Naive thymus-derived CD4-positive, alpha-beta T cell (primary cell): ENCODE measurements at regions not wholly inside any gene's neighbourhood (a gene's known extent, or its start where the extent isn't known, plus 50 kb on each side); places are given as distances from the start of the nearest gene placed in this dataset.

Experiments
- ATAC-seq: fragments of 150-1000 bp; cut with Tn5 transposase; 2 replicates; pipeline ENCODE4 v1.10.0; 2021; ENCODE audit warnings: mild to moderate bottlenecking, moderate library complexity
- CTCF ChIA-PET: fragments of 350-600 bp; sonication (Branson Sonifier 250); formaldehyde crosslinking; loops from one replicate; lab custom pipeline; 2021; ENCODE audit warnings: antibody characterized with exemption; lab: Charles Lee
- POLR2A ChIA-PET: fragments of 350-600 bp; sonication (Branson Sonifier 250); formaldehyde crosslinking; loops from one replicate; lab custom pipeline; 2021; ENCODE audit warnings: antibody characterized with exemption, inconsistent platforms; lab: Charles Lee
- DNase-seq, 9 donors: peaks; one replicate each; pipeline versions ENCODE4 v3.0.0 to v3.0.0-alpha.2; 2020 to 2022; ENCODE audit warnings: mixed read lengths in 1 of 9
- H3K27ac ChIP-seq: one replicate; pipeline ENCODE4 v1.7.0; 2013; ENCODE audit warnings: mild to moderate bottlenecking, low read depth, low read length, moderate library complexity
- H3K27me3 ChIP-seq, 2 donors: one replicate each; pipeline ENCODE4 v1.7.0; 2013; ENCODE audit warnings: low read length in 2 of 2, mild to moderate bottlenecking in 2 of 2, moderate library complexity in 2 of 2; ENCODE audit not compliant: control insufficient read depth in 2 of 2, insufficient read depth in 2 of 2
- H3K36me3 ChIP-seq, 3 experiments: 1 replicate in 2 of 3; 2 replicates in 1 of 3; pipeline ENCODE4 v1.7.0; 2013; ENCODE audit warnings: low read length in 3 of 3, mild to moderate bottlenecking in 3 of 3, moderate library complexity in 1 of 3; ENCODE audit not compliant: insufficient read depth in 3 of 3, control insufficient read depth in 2 of 3
- H3K4me1 ChIP-seq, 2 donors: one replicate each; pipeline ENCODE4 v1.7.0; 2013; ENCODE audit warnings: low read length in 2 of 2, mild to moderate bottlenecking in 2 of 2, moderate library complexity in 1 of 2; ENCODE audit not compliant: control insufficient read depth in 2 of 2, insufficient read depth in 2 of 2
- H3K4me3 ChIP-seq: 2 replicates; pipeline ENCODE4 v1.7.0; 2013; ENCODE audit warnings: mild to moderate bottlenecking, low read length
- H3K9me3 ChIP-seq, 3 experiments: 1 replicate in 2 of 3; 2 replicates in 1 of 3; pipeline ENCODE4 v1.7.0; 2013; ENCODE audit warnings: low read length in 3 of 3; ENCODE audit not compliant: control insufficient read depth in 2 of 3
- H3K27ac Mint-ChIP-seq, 9 donors: one replicate each; pipeline ENCODE4 v1.8.0; 2020 to 2022; ENCODE audit warnings: mixed read lengths in 9 of 9, mild to moderate bottlenecking in 8 of 9, moderate library complexity in 5 of 9, inconsistent platforms in 2 of 9
- H3K27me3 Mint-ChIP-seq, 5 donors: one replicate each; pipeline ENCODE4 v1.8.0; 2021 to 2022; ENCODE audit warnings: mixed read lengths in 5 of 5, mild to moderate bottlenecking in 1 of 5
- H3K36me3 Mint-ChIP-seq, 5 donors: one replicate each; pipeline ENCODE4 v1.8.0; 2020 to 2022; ENCODE audit warnings: mixed read lengths in 5 of 5, mild to moderate bottlenecking in 3 of 5, inconsistent platforms in 1 of 5
- H3K4me1 Mint-ChIP-seq, 7 donors: one replicate each; pipeline ENCODE4 v1.8.0; 2020 to 2022; ENCODE audit warnings: mixed read lengths in 7 of 7, mild to moderate bottlenecking in 3 of 7, inconsistent platforms in 1 of 7
- H3K4me3 Mint-ChIP-seq, 10 donors: one replicate each; pipeline ENCODE4 v1.8.0; 2020 to 2022; ENCODE audit warnings: mild to moderate bottlenecking in 10 of 10, mixed read lengths in 10 of 10, moderate library complexity in 6 of 10, inconsistent platforms in 2 of 10
- H3K9me3 Mint-ChIP-seq, 11 donors: one replicate each; pipeline ENCODE4 v1.8.0; 2020 to 2022; ENCODE audit warnings: mixed read lengths in 11 of 11, mild to moderate bottlenecking in 4 of 11, inconsistent platforms in 1 of 11, moderate library complexity in 1 of 11
- intact Hi-C, 2 donors: fragments of 100-400 bp; cut with micrococcal nuclease; formaldehyde crosslinking; loops; one replicate each; pipeline ENCODE4 v1.15.1; 2023

GRCh38 chr20:58054780-58055373 lies 173.6 kb downstream of the ANKRD60 start:
- Histone ChIP-seq H3K4me1 (no peaks in the 10 kb centered on the region), H3K9me3 (peaks cover 0 to 8% (median 0%) of the 10 kb centered on the region in 3 experiments), H3K27me3 (peaks cover 0 to 3% of the 10 kb centered on the region in 2 donors), H3K36me3 (no peaks in the 10 kb centered on the region), H3K4me3 (no peak overlapping the region), H3K27ac (no peak overlapping the region)
- POLR2A ChIA-PET: no interaction called here
- Mint-ChIP-seq H3K36me3 (peaks cover 0 to 3% (median 0%) of the 10 kb centered on the region in 5 donors), H3K4me1 (peaks cover 0 to 1% (median 0%) of the 10 kb centered on the region in 7 donors), H3K27ac (no peak overlapping the region), H3K4me3 (no peak overlapping the region), H3K9me3 (peaks cover 0 to 21% (median 12%) of the 10 kb centered on the region in 11 donors), H3K27me3 (peaks cover 0 to 47% (median 35%) of the 10 kb centered on the region in 5 donors)
- ATAC-seq: no peak
- intact Hi-C loops: no loop called here
- DNase-seq: no peak
- CTCF ChIA-PET: no interaction called here

- Histone ChIP-seq H3K27me3 (peaks cover 0 to 3% of the 10 kb centered on the region in 2 donors), H3K36me3 (no peaks in the 10 kb centered on the region), H3K4me1 (no peaks in the 10 kb centered on the region), H3K9me3 (peaks cover 0 to 8% (median 0%) of the 10 kb centered on the region in 3 experiments), H3K27ac (no peak overlapping the region), H3K4me3 (no peak overlapping the region)
- H3K4me1 Mint-ChIP-seq: peaks cover 0 to 1% (median 0%) of the 10 kb centered on the region in 7 donors
- no peak overlapping the region for H3K27ac Mint-ChIP-seq
- CTCF ChIA-PET: no interaction called here
- ATAC-seq: no peak
- H3K4me3 Mint-ChIP-seq: no peak overlapping the region
- peaks cover 0 to 3% (median 0%) of the 10 kb centered on the region in 5 donors for H3K36me3 Mint-ChIP-seq
- POLR2A ChIA-PET: no interaction called here
- intact Hi-C loops: no loop called here
- H3K9me3 Mint-ChIP-seq: peaks cover 0 to 21% (median 14%) of the 10 kb centered on the region in 11 donors
- H3K27me3 Mint-ChIP-seq: peaks cover 0 to 41% (median 32%) of the 10 kb centered on the region in 5 donors
- DNase-seq: no peak
Measured at GRCh38 chr20:58054082-58054779, 174.2 kb downstream of the ANKRD60 start.

- ATAC-seq: no peak
- POLR2A ChIA-PET: no interaction called here
- Histone ChIP-seq H3K27ac (no peak overlapping the region), H3K27me3 (peaks cover 0 to 3% of the 10 kb centered on the region in 2 donors), H3K9me3 (peaks cover 0 to 8% (median 0%) of the 10 kb centered on the region in 3 experiments), H3K4me3 (no peak overlapping the region), H3K4me1 (no peaks in the 10 kb centered on the region), H3K36me3 (no peaks in the 10 kb centered on the region)
- H3K9me3 Mint-ChIP-seq: peaks cover 0 to 21% (median 15%) of the 10 kb centered on the region in 11 donors
- no peak for DNase-seq
- H3K4me3 Mint-ChIP-seq: no peak overlapping the region
- CTCF ChIA-PET: no interaction called here
- peaks cover 0 to 1% (median 0%) of the 10 kb centered on the region in 7 donors for H3K4me1 Mint-ChIP-seq
- H3K27me3 Mint-ChIP-seq: peaks cover 0 to 38% (median 31%) of the 10 kb centered on the region in 5 donors
- H3K36me3 Mint-ChIP-seq: peaks cover 0 to 3% (median 0%) of the 10 kb centered on the region in 5 donors
- intact Hi-C loops: no loop called here
- H3K27ac Mint-ChIP-seq: no peak overlapping the region
Measured at GRCh38 chr20:58053391-58054055, 174.9 kb downstream of the ANKRD60 start.

- no peak for DNase-seq
- H3K36me3 ChIP-seq: no peaks in the 10 kb centered on the region
- H3K4me1 Mint-ChIP-seq: peaks cover 0 to 1% (median 0%) of the 10 kb centered on the region in 7 donors
Measured at GRCh38 chr20:58051367-58051766, 177.1 kb downstream of the ANKRD60 start.

GRCh38 chr20:58048096-58048702 lies 180.3 kb downstream of the ANKRD60 start:
- intact Hi-C loops: no loop called here
- ChIA-PET POLR2A (no interaction called here), CTCF (no interaction called here)
- Mint-ChIP-seq H3K4me3 (no peak overlapping the region), H3K36me3 (peaks cover 0 to 3% (median 0%) of the 10 kb centered on the region in 5 donors), H3K27me3 (peaks cover 0 to 26% (median 13%) of the 10 kb centered on the region in 5 donors), H3K27ac (no peak overlapping the region), H3K4me1 (no peaks in the 10 kb centered on the region), H3K9me3 (peaks cover 0 to 21% (median 17%) of the 10 kb centered on the region in 11 donors)
- ATAC-seq (no peak), DNase-seq (no peak)
- Histone ChIP-seq H3K27me3 (no peaks in the 10 kb centered on the region), H3K4me1 (no peaks in the 10 kb centered on the region), H3K4me3 (no peak overlapping the region), H3K9me3 (peaks cover 0 to 8% (median 0%) of the 10 kb centered on the region in 3 experiments), H3K36me3 (no peaks in the 10 kb centered on the region), H3K27ac (no peak overlapping the region)

More at GRCh38 chr20:58051367-58051766, 177.1 kb downstream of the ANKRD60 start:
- CTCF ChIA-PET: no interaction called here
- Histone ChIP-seq H3K27me3 (no peaks in the 10 kb centered on the region), H3K4me1 (no peaks in the 10 kb centered on the region), H3K4me3 (no peak overlapping the region), H3K27ac (no peak overlapping the region), H3K9me3 (peaks cover 0 to 8% (median 0%) of the 10 kb centered on the region in 3 experiments)
- POLR2A ChIA-PET: no interaction called here
- no peak overlapping the region for H3K4me3 Mint-ChIP-seq
- no peak for ATAC-seq
- intact Hi-C loops: no loop called here
- H3K27me3 Mint-ChIP-seq: peaks cover 0 to 27% (median 24%) of the 10 kb centered on the region in 5 donors
- peaks cover 0 to 21% (median 17%) of the 10 kb centered on the region in 11 donors for H3K9me3 Mint-ChIP-seq
- H3K36me3 Mint-ChIP-seq: peaks cover 0 to 3% (median 0%) of the 10 kb centered on the region in 5 donors
- H3K27ac Mint-ChIP-seq: no peak overlapping the region

- Histone ChIP-seq H3K9me3 (peaks cover 0 to 2% (median 0%) of the 10 kb centered on the region in 3 experiments), H3K36me3 (no peaks in the 10 kb centered on the region), H3K4me3 (no peak overlapping the region), H3K27ac (no peak overlapping the region), H3K27me3 (no peaks in the 10 kb centered on the region), H3K4me1 (no peaks in the 10 kb centered on the region)
- DNase-seq (no peak), ATAC-seq (no peak)
- Mint-ChIP-seq H3K9me3 (peaks cover 0 to 16% (median 9%) of the 10 kb centered on the region in 11 donors), H3K4me1 (no peaks in the 10 kb centered on the region), H3K4me3 (no peak overlapping the region), H3K27ac (no peak overlapping the region), H3K36me3 (no peaks in the 10 kb centered on the region), H3K27me3 (peaks cover 2 to 26% (median 9%) of the 10 kb centered on the region in 5 donors)
- intact Hi-C loops: no loop called here
- ChIA-PET CTCF (no interaction called here), POLR2A (no interaction called here)
Measured at GRCh38 chr20:58046311-58046710, 182.1 kb downstream of the ANKRD60 start.
